ENCODE measurements at regions not wholly inside any gene's neighbourhood (a gene's known extent, or its start where the extent isn't known, plus 50 kb on each side); places are given as distances from the start of the nearest gene placed in this dataset.
A peak's percentile ranks its signal among the peaks of the same experiment; 100 is the strongest.

- Histone ChIP-seq H3K4me3 (no peak overlapping the region), H3K4me1 (replicated peaks) (peaks cover 39% of the 10 kb centered on the region), H3K27me3 (replicated peaks) (no peaks in the 10 kb centered on the region), H3K36me3 (no peaks in the 10 kb centered on the region), H3K9me3 (replicated peaks) (no peaks in the 10 kb centered on the region), H3K27ac (peak overlapping the region; percentile 58)
- peak in 1 of 2 experiments; percentile 66 for DNase-seq (ENCODE audit: low read depth in 1 of 2, low spot score in 2 of 2)
Measured at GRCh38 chr17:5832886-5833285, 237.3 kb upstream of the WSCD1 start.

GRCh38 chr17:5837055-5837491 is 233.1 kb upstream of the WSCD1 start:
- no peaks in the 10 kb centered on the region for H3K9me3 ChIP-seq (replicated peaks)
- DNase-seq (ENCODE audit: low read depth in 1 of 2, low spot score in 2 of 2), result peak in 1 of 2 experiments; percentile 69

DNA sequence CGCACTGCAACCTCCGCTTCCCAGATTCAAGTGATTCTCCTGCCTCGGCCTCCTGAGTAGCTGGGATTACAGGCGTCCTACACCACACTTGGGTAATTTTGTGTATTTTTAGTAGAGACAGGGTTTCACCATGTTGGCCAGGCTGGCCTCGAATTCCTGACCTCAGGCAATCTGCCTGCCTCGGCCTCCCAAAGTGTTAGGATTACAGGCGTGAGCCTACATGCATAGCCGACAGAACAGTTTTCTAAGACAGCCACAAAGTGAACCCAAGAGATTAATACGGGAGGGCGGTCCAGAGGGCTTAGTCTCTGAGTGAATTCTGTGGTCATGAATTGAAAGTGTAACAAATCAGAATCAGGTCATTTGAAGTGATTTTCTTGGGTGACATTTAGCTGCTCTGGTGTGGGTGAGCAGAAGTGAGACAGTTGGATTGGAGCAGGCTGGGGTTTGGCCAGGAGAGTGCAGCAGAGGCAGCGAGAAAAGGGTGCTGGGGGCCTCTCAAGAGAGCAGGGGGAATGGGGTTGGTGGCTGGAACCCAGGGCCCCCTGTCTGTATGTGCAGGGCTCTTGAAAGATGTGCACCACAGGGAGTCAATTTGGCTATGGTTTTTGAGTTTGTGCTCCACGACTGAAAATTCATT is 231.4 kb upstream of the WSCD1 start:
- H3K36me3 ChIP-seq, result no peaks in the 10 kb centered on the region
- no peak overlapping the region for H3K27ac ChIP-seq
- H3K4me3 ChIP-seq, result no peak overlapping the region
- H3K27me3 ChIP-seq (replicated peaks), result no peaks in the 10 kb centered on the region
- H3K9me3 ChIP-seq (replicated peaks), result no peaks in the 10 kb centered on the region
- peaks cover 20% of the 10 kb centered on the region for H3K4me1 ChIP-seq (replicated peaks)
- peak in 1 of 2 experiments; percentile 18 for DNase-seq (ENCODE audit: low read depth in 1 of 2, low spot score in 2 of 2)

More at GRCh38 chr17:5837055-5837491, 233.1 kb upstream of the WSCD1 start:
- H3K36me3 ChIP-seq, result no peaks in the 10 kb centered on the region
- peak overlapping the region; percentile 21; the same call in 1 of the 2 replicates for H3K27ac ChIP-seq
- no peak overlapping the region for H3K4me3 ChIP-seq
- peaks cover 35% of the 10 kb centered on the region for H3K4me1 ChIP-seq (replicated peaks)
- H3K27me3 ChIP-seq (replicated peaks), result no peaks in the 10 kb centered on the region

DNA sequence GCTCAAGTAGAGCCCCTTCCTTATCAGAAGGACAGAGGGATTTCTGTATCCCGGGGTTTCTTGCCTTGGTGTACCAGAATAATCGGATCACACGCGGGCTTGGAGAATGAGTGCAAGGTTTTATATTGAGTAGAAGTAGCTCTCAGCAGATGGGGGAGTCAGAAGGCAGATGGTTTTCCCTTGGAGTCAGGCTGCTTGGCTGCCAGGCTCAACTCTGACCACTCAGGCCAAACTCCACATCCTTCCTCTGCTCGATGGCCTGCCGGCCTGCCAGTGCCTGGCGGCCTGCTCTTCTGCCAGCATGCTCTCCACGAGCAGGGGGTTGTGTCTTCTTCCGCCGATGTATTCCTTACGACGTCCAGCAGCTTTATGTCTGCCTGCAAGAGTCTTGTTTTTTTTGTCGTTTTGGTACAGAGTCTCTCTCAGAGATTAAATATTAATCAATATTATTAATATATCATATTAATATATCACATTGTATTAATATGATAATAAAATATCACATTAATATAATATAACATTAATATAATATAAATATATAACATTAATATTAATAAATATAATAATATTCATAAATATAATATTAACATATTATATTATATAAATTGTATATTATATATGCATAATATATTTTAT is 229.2 kb upstream of the WSCD1 start:
- no peaks in the 10 kb centered on the region for H3K36me3 ChIP-seq
- no peaks in the 10 kb centered on the region for H3K9me3 ChIP-seq (replicated peaks)
- H3K27me3 ChIP-seq (replicated peaks), result no peaks in the 10 kb centered on the region
- peaks cover 10% of the 10 kb centered on the region for H3K4me1 ChIP-seq (replicated peaks)
- no peak overlapping the region for H3K4me3 ChIP-seq
- no peak overlapping the region for H3K27ac ChIP-seq
- DNase-seq (ENCODE audit: low read depth in 1 of 2, low spot score in 2 of 2), result no peak

DNA sequence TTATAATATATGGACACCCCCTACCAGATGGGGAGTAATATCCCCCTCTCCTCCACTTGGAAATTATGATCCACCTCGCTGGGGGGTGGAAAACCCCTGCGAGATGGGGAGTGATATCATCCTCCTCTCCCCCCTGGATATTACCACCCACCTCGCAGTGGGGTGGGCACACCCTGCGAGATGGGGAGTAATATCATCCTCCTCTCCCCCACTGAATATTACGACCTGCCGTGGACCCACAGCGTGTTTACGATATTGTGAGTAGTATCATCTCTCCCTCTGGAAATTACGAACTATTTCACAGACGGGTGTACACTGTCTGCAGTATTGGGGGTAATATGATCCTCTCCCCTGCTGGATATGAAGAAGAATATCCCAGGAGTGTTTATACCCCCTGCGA is 228.3 kb upstream of the WSCD1 start:
- peaks cover 7% of the 10 kb centered on the region for H3K4me1 ChIP-seq (replicated peaks)
- no peaks in the 10 kb centered on the region for H3K36me3 ChIP-seq
- no peak for DNase-seq (ENCODE audit: low read depth in 1 of 2, low spot score in 2 of 2)
- H3K27ac ChIP-seq, result no peak overlapping the region
- no peaks in the 10 kb centered on the region for H3K27me3 ChIP-seq (replicated peaks)
- H3K4me3 ChIP-seq, result no peak overlapping the region
- no peaks in the 10 kb centered on the region for H3K9me3 ChIP-seq (replicated peaks)

DNA sequence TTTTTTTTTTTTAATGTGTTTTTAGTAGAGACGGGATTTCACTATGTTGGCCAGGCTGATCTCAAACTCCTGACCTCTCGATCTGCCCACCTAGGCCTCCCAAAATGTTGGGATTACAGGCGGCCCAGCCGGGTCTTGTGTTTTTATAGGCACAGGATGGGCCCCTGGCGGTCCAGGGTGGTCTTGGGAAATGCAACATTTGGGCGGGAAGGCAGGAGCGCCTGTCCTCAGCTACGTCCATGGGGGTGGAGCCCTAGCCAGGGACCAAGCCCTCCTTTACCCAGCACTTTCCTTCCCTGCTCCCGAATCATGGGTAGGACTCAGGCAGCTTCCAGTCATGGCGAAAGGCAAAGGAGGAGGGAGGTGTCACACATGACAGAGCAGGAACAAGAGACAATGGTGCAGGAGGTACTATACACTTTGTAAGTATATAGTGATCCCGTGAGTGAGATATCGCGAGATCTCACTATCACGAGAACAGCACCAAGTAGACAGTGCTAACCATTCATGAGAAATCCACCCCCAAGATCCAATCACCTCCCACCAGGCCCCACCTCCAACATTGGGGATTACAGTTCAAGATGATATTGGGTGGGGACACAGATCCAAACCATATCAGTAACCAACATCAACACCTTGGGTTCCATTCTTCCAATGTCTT is 226.7 kb upstream of the WSCD1 start:
- Histone ChIP-seq H3K36me3 (no peaks in the 10 kb centered on the region), H3K4me1 (replicated peaks) (no peaks in the 10 kb centered on the region), H3K4me3 (no peak overlapping the region)

DNA sequence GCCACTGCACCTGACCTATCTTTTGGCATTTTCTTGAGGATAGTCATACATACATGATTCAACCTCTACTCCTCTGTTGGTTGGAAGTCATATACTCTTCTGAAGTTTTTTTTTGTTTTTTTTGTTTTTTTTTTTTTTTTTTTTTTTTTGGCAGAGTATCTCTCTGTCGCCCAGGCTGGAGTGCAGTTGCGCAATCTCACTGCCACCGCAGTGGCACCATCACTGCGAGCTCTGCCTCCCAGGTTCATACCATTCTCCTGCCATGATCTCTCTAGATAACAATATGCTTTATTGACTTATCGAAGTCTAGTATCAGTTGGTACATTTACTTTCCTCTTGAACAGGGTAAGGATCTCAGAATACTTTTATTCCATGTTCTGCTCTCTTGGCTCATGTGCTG is 224.2 kb upstream of the WSCD1 start:
- Histone ChIP-seq H3K27me3 (replicated peaks) (no peaks in the 10 kb centered on the region), H3K36me3 (no peaks in the 10 kb centered on the region), H3K27ac (no peak overlapping the region), H3K4me3 (no peak overlapping the region), H3K9me3 (replicated peaks) (no peaks in the 10 kb centered on the region), H3K4me1 (replicated peaks) (no peaks in the 10 kb centered on the region)
- DNase-seq (ENCODE audit: low read depth in 1 of 2, low spot score in 2 of 2), result no peak

More for the DNA sequence above, 226.7 kb upstream of the WSCD1 start:
- DNase-seq (ENCODE audit: low read depth in 1 of 2, low spot score in 2 of 2), result no peak
- Histone ChIP-seq H3K27me3 (replicated peaks) (no peaks in the 10 kb centered on the region), H3K9me3 (replicated peaks) (no peaks in the 10 kb centered on the region), H3K27ac (no peak overlapping the region)

DNA sequence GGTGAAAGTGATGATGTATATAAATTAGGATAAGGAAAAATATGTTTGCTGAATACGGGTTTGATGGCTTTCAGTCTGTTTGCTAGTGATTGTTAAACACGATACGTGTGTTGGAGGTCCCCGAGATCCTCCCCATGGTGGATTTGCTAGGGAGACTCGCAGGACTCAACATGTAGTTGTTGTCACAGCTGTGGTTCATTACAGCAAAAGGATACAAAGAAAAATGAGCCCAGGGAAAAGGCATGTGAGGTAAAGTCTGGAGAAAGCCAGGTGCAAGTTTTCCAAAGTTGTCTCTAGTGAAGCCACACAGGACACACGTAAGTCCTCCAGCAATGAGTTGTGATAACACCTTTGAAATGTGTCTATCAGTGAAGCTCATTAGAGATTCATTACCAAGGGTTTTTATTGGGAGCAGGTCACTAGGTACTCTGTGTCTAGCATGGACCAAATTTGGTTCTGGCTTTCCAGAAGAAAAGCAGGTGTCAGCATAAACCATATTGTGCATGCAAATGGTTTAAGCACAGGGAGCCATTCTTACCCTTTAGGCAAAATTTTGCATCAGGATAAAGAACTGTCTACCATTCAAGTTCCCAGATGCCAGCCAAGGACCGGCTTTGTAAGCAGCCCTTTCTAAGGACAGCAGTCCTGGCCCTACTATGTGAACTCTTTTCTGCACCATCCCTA is 215.2 kb upstream of the WSCD1 start:
- DNase-seq (ENCODE audit: low read depth in 1 of 2, low spot score in 2 of 2), result no peak
- H3K9me3 ChIP-seq (replicated peaks), result no peaks in the 10 kb centered on the region
- no peak overlapping the region for H3K27ac ChIP-seq
- H3K36me3 ChIP-seq, result no peaks in the 10 kb centered on the region
- no peaks in the 10 kb centered on the region for H3K4me1 ChIP-seq (replicated peaks)
- H3K27me3 ChIP-seq (replicated peaks), result no peaks in the 10 kb centered on the region
- H3K4me3 ChIP-seq, result no peak overlapping the region

GRCh38 chr17:5861246-5861645 is 208.9 kb upstream of the WSCD1 start:
- Histone ChIP-seq H3K27me3 (replicated peaks) (no peaks in the 10 kb centered on the region), H3K4me3 (no peak overlapping the region), H3K4me1 (replicated peaks) (no peaks in the 10 kb centered on the region), H3K36me3 (no peaks in the 10 kb centered on the region), H3K27ac (no peak overlapping the region), H3K9me3 (replicated peaks) (no peaks in the 10 kb centered on the region)
- no peak for DNase-seq (ENCODE audit: low read depth in 1 of 2, low spot score in 2 of 2)

DNA sequence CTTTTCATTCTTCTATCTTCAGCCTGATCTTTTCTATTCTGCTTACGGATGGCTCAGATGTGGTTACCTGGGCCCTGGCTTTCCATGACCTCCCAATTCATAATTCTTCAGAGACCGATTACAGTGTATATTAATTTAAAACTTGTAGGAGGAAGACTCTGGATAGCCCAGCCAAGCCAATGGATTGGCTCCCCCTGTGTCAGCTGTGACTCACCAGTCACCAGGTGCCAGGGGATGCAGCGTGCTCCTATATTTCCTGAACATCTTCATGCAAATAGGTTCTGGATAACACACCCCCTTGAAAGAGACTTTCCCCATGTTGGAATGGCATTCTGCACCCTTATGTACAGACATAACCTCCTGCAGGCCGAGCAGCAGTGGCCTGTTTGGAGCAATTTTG is 208.3 kb upstream of the WSCD1 start:
- no peak for DNase-seq (ENCODE audit: low read depth in 1 of 2, low spot score in 2 of 2)
- no peaks in the 10 kb centered on the region for H3K4me1 ChIP-seq (replicated peaks)
- H3K36me3 ChIP-seq, result no peaks in the 10 kb centered on the region
- no peaks in the 10 kb centered on the region for H3K9me3 ChIP-seq (replicated peaks)
- no peak overlapping the region for H3K27ac ChIP-seq
- no peaks in the 10 kb centered on the region for H3K27me3 ChIP-seq (replicated peaks)
- no peak overlapping the region for H3K4me3 ChIP-seq

DNA sequence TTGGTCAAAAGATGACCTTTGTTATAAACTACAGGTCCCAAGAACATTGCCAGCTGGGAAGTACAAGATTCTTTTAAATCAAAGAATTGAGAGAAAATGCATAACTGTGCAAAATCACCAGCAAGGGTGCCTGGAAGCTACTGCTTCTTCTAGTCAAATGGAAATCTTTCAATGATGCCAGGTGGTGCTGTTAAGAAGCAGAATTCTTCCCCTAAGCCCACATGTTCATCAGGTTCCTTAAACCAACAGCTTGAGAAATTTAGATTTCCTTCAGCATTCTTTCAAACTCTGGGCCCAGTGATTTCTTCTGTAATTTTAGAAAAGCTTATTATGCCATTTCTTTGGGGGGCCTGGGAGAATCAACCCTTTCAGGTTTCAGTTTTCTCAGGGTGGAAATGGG is 207.8 kb upstream of the WSCD1 start:
- H3K4me3 ChIP-seq, result no peak overlapping the region
- no peaks in the 10 kb centered on the region for H3K4me1 ChIP-seq (replicated peaks)
- no peaks in the 10 kb centered on the region for H3K36me3 ChIP-seq
- H3K27ac ChIP-seq, result no peak overlapping the region
- H3K27me3 ChIP-seq (replicated peaks), result no peaks in the 10 kb centered on the region
- H3K9me3 ChIP-seq (replicated peaks), result no peaks in the 10 kb centered on the region
- DNase-seq (ENCODE audit: low read depth in 1 of 2, low spot score in 2 of 2), result no peak

DNA sequence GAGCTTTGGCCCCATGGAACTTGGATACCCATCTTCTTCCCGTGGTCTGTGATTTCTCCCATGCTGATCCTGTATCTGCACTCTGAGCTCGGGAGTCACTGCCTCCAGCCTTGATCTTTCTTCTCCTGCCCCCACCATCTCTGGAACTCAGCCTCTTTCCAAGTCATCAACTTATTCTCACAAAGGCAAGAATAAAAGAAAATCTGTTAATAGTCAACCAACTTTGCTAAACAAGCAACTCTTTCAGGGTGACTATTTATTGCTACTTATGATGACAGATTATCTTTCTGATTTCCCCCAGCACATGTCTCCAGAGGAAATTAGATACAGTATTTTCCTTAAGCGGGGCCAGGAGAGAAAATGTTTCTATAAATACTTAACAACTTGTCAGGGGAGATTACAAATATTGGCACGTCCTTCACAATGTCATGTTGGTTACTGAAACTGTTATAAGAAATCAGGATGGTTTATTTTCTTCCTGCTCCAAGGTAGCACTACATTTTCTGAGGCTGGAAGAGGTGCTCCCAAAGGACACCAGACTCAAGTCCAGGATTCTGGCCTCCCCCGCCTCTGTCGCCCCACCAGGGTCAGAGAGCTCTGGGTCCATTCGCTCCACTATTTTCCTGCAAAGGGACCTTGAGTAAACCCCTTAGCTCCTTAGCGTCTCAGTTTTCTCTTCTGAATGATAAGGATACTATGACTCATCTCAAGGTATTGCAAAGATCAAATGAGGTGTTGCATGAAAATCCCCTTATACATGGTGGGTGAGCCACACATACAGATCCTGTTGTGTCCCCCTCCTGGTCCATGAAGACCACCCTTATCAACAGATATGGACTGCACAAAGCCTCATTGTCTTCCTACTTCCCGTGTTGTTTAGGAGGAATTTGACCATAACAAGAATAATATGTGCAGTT is 205.2 kb upstream of the WSCD1 start:
- no peaks in the 10 kb centered on the region for H3K4me1 ChIP-seq (replicated peaks)
- H3K27ac ChIP-seq, result no peak overlapping the region
- no peaks in the 10 kb centered on the region for H3K9me3 ChIP-seq (replicated peaks)
- no peaks in the 10 kb centered on the region for H3K36me3 ChIP-seq
- H3K27me3 ChIP-seq (replicated peaks), result no peaks in the 10 kb centered on the region
- no peak overlapping the region for H3K4me3 ChIP-seq
- no peak for DNase-seq (ENCODE audit: low read depth in 1 of 2, low spot score in 2 of 2)

- H3K4me1 ChIP-seq (replicated peaks), result no peaks in the 10 kb centered on the region
- H3K9me3 ChIP-seq (replicated peaks), result no peaks in the 10 kb centered on the region
- no peak overlapping the region for H3K4me3 ChIP-seq
- H3K27ac ChIP-seq, result no peak overlapping the region
- no peaks in the 10 kb centered on the region for H3K36me3 ChIP-seq
- no peak for DNase-seq (ENCODE audit: low read depth in 1 of 2, low spot score in 2 of 2)
- no peaks in the 10 kb centered on the region for H3K27me3 ChIP-seq (replicated peaks)
Measured at GRCh38 chr17:5866978-5867377, 203.2 kb upstream of the WSCD1 start.
